ENCODE measurements at regions not wholly inside any gene's neighbourhood (a gene's known extent, or its start where the extent isn't known, plus 50 kb on each side); places are given as distances from the start of the nearest gene placed in this dataset.

GRCh38 chr3:107106907-107107306 lies 270.3 kb upstream of the CCDC54 start:
- TF ChIP-seq CTCF (IDR thresholded peaks at IDR 0.05; ENCODE audit: low read depth, low read length) = no peak
- in situ Hi-C loops (cut with HindIII; ENCODE audit: low sequenced_read_pairs) = no loop called here
- no peak overlapping the region for H3K4me3 ChIP-seq (ENCODE audit: low read depth, low read length)
- no peak for DNase-seq (ENCODE audit: low read depth, low spot score)

- no peak for TF ChIP-seq CTCF (IDR thresholded peaks at IDR 0.05; ENCODE audit: low read depth, low read length)
- in situ Hi-C loops (cut with HindIII; ENCODE audit: low sequenced_read_pairs) = no loop called here
- DNase-seq (ENCODE audit: low read depth, low spot score) = no peak
- no peak overlapping the region for H3K4me3 ChIP-seq (ENCODE audit: low read depth, low read length)
Observed at GRCh38 chr3:107110596-107111305, 266.5 kb upstream of the CCDC54 start.

GRCh38 chr3:107111872-107112271 lies 265.4 kb upstream of the CCDC54 start:
- H3K4me3 ChIP-seq (ENCODE audit: low read depth, low read length) = no peak overlapping the region
- in situ Hi-C loops (cut with HindIII; ENCODE audit: low sequenced_read_pairs) = no loop called here
- no peak for DNase-seq (ENCODE audit: low read depth, low spot score)
- TF ChIP-seq CTCF (IDR thresholded peaks at IDR 0.05; ENCODE audit: low read depth, low read length) = no peak

- no peak for TF ChIP-seq CTCF (IDR thresholded peaks at IDR 0.05; ENCODE audit: low read depth, low read length)
- H3K4me3 ChIP-seq (ENCODE audit: low read depth, low read length) = no peak overlapping the region
- DNase-seq (ENCODE audit: low read depth, low spot score) = no peak
- in situ Hi-C loops (cut with HindIII; ENCODE audit: low sequenced_read_pairs) = no loop called here
Observed at GRCh38 chr3:107112356-107112755, 264.9 kb upstream of the CCDC54 start.

- no peak for TF ChIP-seq CTCF (IDR thresholded peaks at IDR 0.05; ENCODE audit: low read depth, low read length)
- DNase-seq (ENCODE audit: low read depth, low spot score) = no peak
- H3K4me3 ChIP-seq (ENCODE audit: low read depth, low read length) = no peak overlapping the region
- in situ Hi-C loops (cut with HindIII; ENCODE audit: low sequenced_read_pairs) = no loop called here
Observed at GRCh38 chr3:107116251-107116650, 261.0 kb upstream of the CCDC54 start.

- in situ Hi-C loops (cut with HindIII; ENCODE audit: low sequenced_read_pairs) = no loop called here
Observed at GRCh38 chr3:107117156-107117555, 260.1 kb upstream of the CCDC54 start.

More at GRCh38 chr3:107117156-107117555, 260.1 kb upstream of the CCDC54 start:
- DNase-seq (ENCODE audit: low read depth, low spot score) = no peak
- no peak for TF ChIP-seq CTCF (IDR thresholded peaks at IDR 0.05; ENCODE audit: low read depth, low read length)
- no peak overlapping the region for H3K4me3 ChIP-seq (ENCODE audit: low read depth, low read length)
